ENCODE measurements at regions not wholly inside any gene's neighbourhood (a gene's known extent, or its start where the extent isn't known, plus 50 kb on each side); places are given as distances from the start of the nearest gene placed in this dataset.
"Not testable (repeated sequence)": the region's sequence is repeated elsewhere in the genome, so short reads cannot be mapped to it uniquely, and the experiment has no call there.

DNA sequence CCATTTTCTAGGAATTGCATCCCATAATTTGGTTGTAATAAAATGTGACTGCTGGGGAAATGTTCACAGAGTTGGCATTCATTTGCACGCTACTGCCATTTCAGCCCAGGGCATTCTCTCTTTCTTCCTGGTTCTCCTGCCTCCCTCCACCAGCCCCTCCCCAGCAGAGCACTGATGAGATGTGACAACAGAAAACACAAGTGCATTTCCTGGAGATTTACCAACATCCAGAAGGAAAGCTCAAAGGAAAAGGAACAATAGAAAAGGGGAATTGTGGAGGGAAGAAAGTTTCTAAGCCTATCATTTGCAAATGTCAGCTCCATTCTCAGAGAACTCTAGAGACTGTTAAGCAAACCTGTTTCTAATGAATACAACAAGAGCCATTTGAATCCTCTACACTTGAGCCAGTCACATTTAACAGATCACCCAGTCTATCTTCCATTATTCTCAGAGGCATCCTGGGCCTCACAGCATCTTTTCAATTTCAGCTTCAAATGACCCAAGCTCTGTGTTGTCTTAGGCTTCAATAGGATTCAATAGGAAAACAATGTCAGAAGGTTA, 395.6 kb upstream of the PBX1 start:
- no peak for DNase-seq (ENCODE audit: low spot score)

DNA sequence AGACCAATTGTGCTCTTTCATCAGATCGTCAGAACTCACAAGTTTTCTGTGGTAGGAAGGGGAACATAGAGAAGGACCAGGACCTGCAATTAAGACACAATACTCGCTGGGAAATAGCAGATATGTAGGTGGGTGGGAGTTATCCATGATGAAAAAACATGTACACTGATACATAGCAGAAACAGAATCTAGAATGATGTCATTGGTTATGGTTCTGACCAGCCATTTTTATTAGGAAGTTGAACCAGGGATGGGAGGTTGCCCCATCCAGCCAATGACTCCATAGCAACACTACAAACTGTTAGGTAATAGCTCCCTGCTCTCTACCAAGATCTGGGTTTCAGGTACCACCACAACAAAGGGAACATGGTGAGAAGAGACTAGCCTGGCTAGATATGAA, 393.5 kb upstream of the PBX1 start:
- no peak for DNase-seq (ENCODE audit: low spot score)

DNA sequence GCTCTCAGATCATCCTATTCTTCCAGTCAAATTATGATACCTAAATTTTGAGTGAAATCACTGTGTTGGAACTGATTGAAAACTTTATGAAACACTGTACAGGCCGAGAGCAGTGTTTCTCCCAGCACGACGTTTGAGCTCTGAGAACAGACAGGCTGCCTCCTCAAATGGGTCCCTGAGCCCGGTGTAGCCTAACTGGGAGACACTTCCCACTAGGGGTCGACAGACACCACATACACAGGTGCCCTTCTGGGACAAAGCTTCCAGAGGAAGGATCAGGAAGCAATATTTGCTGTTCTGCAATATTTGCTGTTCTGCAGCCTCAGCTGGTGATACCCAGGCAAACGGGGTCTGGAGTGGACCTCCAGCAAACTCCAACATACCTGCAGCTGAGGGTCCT, 392.5 kb upstream of the PBX1 start:
- DNase-seq (ENCODE audit: low spot score): not testable (repeated sequence)

DNA sequence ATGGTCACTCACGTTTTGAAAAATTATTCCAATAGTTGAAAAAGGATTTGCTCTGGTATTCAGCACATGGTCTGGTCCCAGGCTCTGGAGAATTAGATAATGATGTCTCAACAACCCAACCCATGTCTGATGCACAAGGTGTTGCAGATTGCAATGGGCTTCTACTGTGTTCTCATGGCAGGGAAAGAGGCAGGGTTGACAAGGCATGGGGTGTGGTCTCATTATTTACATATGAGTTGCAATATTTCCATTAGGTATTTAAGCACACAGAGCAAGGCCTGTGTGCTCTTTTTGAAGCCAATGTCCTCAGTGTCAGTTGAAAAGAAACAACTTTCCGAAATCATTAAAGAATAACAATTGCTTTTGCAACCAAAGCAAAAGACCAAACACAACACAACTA, 381.9 kb upstream of the PBX1 start:
- DNase-seq (ENCODE audit: low spot score): no peak

DNA sequence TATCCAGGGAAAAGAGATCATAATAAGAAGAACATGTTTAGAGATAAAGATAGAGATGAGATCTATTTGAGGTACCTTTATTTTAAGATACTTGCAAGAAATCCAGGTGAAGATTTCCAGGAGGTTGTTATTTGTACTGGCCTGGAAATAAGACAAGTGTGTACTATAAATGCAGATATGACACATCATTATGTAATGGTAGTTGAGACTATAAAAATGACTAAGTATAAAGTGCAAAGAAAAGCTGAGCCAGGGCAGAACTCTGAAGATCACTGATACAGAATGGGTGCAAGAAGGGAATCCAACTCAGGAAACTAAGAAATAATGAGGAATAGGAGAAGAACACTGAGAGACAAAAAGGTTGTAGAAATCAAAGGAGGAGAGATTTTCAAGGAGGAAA, 378.2 kb upstream of the PBX1 start:
- no peak for DNase-seq (ENCODE audit: low spot score)

DNA sequence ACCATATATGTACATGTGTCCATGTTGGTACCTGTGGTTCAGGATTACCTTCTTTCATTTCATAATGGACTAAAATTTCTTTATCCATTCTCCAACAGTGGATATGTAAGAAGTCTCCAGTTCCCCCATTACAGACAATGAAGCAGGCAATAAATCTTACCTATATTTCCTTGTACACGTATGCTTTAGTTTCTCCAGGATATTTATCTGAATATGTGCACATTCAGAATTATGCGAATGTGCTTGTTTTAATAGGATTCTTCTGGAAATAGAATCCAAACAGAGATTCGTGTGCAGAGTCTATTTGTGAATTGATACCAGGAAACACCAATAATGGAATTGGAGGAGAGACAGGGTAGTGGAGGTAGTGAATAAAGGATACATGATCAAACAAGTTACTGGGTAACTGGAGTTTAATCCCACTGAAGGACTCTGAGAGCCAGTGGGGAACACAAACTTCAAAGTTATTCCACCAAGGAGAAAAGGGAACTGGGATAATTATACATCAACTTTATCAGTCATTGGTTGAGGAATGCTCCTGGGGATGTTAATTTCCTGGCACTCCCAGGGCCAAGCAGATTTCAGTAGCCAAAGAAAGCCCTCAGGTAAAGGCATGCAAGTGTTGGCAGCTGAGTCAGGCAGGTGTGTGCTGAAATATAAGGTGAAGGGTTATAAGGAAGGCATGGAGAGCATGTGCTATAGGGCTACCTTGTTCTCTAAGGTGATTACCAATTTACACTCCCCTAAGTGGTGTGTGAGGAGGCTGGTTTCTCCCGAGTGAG, 374.9 kb upstream of the PBX1 start:
- DNase-seq (ENCODE audit: low spot score): no peak

DNA sequence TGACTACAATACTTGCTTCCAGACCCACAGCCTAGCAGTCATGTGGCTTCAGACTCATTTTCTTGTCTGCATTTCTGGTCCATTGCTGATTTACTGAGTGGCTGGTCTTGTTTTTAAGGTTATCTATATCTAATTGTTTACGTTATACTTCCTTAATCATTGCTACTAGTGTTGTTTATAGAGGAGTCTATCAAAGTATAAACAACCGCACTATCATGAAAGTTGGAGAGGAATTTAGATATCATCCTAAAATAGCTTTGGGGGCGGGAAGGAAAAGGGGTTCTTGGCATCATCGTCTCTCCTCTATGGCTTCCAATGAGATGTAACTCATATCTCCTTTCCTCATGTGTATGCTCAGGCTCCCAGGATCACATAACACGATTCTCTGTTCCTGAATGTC, 372.1 kb upstream of the PBX1 start:
- no peak for DNase-seq (ENCODE audit: low spot score)

DNA sequence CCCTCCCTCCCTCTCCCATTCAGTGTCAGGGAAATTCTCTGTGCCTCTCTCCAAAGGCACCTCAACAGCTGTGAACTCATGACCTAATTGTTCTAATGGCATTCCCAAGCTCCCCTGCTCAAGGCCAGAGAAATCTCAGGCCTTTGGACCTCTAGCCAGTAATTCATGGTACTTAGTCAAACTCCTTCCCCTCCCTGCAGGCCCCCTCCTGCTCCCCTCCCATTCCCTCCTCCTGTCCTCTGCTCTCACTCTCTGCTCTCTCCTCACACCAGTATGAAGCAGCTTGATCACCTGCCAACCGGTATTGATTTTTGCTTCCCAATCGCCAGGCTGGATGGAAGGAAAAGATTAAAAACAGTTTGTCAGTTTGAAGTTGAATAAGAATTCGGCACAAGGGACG, 370.5 kb upstream of the PBX1 start:
- DNase-seq (ENCODE audit: low spot score): no peak

DNA sequence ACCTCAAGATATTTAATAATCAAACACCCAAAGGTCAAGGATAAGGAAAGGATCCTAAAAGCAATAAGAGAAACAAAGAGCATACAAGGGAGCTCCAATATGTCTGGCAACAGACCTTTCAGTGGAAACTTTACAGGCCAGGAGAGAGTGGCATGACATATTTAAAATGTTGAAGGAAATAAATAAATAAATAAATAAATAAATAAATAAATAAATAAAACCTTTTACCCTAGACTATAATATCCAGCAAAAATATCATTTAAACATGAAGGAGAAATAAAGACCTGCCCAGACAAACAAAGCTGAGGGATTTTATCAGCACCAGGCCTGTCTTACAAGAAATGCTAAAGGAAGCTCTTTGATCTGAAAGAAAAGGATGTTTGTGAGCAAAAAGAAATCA, 367.8 kb upstream of the PBX1 start:
- no peak for DNase-seq (ENCODE audit: low spot score)

DNA sequence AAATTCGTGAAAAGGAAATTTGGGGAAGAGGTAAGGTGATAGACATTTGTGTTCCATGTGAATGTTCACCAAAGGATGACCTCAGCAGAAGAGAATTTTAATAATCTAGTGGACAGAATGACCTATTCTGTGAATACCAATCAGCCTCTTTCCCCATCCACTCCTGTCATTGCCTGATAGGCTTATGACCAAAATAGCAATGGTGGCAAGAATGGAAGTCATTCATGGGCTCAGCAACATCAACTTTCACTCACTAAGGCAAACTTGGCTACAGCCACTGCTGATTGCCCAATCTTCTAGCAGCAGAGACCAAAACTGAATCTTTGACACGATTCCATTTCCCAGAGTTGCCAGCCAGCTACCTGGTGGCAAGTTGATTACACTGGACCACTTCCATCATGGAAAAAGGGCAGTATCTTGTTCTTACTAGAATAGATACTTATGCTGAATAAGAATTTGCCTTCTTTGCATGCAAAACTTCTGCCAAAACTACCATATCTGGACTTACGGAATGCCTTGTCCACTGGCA, 348.7 kb upstream of the PBX1 start:
- DNase-seq (ENCODE audit: low spot score): no peak

DNA sequence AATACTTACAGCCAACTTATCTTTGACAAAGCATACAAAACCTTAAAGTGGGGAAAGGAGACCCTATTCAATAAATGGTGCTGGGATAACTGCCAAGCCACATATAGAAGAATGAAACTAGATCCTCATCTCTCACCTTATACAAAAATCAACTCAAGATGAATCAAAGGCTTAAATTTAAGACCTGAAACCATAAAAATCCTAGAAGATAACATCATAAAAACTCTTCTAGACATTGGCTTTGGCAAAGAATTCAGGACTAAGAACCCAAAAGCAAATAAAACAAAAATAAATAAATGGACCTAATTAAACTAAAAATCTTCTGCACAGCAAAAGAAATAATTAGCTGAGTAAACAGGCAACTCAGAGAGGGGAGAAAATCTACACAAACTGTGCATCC, 335.6 kb upstream of the PBX1 start:
- DNase-seq (ENCODE audit: low spot score): no peak

DNA sequence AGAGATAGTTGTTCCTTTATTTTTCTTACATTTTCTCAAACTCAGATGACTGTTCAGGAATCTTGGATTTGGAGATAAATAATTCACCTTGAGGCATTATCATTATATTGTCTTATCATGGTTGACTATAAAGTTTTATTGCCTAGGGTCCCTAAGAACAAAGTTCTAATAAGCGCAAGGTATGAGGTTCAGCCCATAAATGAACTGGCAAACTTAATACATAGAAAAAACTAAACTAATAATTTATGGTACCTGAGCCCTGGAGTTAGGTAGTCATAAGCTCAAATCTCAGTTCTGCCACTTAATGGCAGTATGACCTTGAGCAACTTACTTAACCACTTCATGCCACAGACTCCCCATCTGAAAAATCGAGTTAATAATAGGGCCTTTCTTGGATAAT, 334.0 kb upstream of the PBX1 start:
- no peak for DNase-seq (ENCODE audit: low spot score)

DNA sequence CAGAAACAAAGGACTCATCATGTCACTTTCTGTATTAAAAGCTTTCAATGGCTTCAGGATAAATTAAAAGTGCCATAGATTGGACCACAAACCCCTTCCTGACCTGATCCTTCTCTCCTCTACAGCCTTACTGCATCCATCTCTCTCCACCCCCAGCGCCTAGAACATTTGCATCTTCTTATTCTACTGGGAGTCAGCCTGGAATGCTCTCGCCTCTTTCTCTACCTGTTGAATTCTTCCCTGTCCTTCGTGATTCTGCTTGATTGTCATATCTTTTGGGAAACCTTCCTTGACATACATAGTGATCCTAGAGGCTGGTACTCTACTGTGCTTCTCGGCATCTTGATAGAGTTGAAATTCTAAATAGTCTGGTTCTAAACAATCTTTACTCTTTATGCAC, 332.0 kb upstream of the PBX1 start:
- DNase-seq (ENCODE audit: low spot score): no peak

DNA sequence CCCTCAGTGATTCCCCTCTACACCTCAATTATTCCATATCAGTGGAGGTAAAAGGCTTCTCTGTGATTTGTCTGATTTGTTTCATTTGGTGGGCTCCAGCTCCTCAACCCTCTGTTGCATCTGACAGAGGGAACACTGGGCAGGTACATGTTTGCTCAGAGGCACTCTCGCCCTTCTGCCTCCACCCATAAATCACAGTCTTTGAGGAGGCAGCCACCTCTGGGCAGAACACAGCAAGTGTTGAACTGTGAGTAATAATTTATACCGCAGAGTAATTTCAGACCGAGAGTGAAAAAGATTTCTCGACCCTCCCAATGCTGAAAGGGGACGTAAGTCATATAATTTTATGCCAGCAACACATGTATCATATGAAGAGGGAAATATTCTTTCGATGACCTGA, 330.1 kb upstream of the PBX1 start:
- no peak for DNase-seq (ENCODE audit: low spot score)

DNA sequence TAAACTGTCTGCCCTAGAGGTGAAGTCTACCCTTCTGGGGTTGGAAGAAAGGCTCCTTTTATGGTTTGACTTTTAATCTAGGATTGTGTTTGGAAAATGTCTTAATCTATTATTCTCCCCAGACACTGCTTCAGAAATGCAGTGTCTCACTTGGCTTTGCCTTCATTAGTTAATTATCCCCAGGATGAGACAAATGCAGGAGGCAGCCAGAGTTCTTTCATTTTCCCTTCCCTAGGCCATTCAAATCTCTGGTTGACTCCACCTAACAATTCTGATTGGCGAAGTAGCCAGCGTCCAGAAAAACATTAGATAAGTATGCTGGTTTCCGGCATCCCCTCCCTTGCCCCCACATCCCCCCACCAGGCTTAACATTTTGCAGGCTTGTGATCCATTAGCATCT, 325.8 kb upstream of the PBX1 start:
- no peak for DNase-seq (ENCODE audit: low spot score)

DNA sequence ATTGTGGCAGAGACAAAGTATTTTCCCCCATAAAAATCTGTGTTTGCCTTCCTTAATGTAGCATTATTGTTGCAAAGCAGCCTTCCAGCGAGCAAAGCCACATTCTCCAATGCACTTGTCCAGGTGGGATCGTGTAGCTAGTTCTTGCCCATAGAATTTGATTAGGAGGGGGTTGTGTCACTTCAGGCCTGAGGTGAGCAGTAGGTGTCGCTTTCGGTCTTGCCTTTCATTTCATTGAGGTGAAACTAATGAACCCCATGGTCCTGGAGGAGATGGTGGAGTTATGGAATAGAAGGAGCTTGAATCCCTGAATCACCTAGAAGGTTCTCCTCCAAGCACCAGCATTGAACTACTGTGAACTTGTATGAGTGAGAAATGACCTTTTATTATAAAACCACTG, 318.9 kb upstream of the PBX1 start:
- DNase-seq (ENCODE audit: low spot score): no peak

DNA sequence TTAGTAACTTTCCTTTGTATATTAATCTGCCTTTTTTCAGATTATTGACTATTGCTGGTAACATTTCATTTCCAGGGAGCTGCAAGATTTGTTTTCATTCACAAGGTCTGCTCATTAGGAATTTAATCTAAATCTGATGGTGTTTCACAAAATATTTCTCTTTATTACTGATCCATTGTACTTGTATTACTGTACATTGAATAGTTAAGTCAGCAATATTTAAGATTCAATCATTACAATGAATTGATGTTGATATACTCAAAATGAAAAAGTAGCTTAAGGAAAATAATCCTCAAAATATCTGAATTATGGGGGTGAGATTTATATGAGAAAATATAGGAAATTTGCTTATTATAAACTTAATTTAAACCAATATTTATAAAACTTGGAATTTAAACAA, 308.6 kb upstream of the PBX1 start:
- no peak for DNase-seq (ENCODE audit: low spot score)

DNA sequence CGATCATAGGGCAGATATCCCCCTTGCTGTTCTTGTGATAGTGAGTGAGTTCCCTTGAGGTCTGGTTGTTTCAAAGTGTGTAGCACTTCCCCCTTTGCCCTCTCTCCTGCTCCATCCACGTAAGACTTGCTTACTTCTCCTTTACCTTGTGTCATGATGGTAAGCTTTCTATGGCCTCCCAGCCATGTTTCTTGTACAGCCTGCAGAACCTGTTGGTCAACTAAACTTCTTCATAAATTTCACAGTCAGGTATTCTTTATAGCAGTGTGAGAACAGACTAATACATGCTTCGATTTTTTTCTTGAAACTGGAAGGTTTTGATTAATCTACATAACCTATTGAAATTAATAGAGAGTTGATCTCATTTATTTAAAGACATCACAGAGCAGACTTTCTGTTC, 302.5 kb upstream of the PBX1 start:
- DNase-seq (ENCODE audit: low spot score): no peak

DNA sequence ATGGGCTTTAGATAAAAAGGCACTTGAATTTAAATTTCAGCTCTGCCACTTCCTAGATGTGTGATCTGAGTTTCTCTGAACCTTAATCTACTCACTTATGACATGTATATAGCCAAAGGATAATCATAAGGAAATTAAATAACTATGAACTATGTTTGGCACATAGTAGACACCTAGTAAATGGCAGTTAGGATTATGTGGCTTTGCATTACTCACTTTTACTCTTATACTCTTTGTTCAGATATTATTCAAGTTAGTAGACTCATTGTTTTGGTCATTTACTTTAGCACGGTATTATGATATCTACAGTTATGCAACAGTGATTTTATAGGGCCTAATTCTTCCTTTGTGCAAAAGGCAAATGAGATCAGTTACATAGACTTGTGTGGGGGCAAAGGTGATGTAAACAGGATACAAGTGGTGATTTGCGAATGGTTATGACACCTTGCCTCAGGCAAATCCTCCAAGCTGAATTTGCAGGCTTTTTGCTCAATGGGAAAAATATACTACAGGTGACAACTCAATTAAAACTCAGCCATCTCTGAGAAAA, 297.2 kb upstream of the PBX1 start:
- DNase-seq (ENCODE audit: low spot score): no peak

DNA sequence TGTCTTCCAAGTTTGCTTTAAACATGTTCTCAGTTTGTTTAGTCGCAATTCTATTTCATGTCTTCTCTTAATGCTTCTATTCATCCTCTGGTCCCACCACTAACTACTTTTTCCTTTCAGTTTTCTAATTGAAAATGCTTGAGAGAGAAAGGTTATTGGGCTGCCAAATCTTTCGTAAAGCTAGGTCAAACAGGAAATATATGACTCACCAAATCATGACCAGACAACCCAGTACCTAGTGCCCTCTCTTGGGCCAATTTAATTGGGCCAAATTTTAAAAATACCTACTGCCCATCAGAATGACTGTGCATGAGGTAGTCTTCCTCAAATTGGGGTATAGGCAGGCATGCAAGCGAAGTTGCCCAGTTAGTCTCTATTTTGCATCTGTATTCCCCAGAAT, 295.4 kb upstream of the PBX1 start:
- DNase-seq (ENCODE audit: low spot score): no peak

DNA sequence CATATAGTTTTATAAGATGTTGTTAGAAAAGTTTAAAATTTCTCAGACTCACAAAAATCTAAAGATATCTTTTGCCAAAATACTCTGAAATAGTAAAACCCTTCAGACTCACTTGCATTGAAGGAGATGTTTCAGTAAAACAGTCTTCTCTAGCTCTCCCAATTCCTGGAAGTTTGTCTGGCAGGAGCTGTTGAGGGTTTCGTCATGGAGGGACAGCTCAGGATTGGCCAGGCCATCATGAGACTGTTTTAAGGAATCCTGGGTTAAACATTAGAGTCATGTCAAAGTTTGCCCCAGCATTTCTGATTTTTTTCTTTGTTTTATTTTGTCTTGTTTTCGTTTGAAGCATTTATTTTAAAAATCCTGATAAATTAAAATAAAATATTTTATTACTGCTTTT, 293.8 kb upstream of the PBX1 start:
- DNase-seq (ENCODE audit: low spot score): no peak

DNA sequence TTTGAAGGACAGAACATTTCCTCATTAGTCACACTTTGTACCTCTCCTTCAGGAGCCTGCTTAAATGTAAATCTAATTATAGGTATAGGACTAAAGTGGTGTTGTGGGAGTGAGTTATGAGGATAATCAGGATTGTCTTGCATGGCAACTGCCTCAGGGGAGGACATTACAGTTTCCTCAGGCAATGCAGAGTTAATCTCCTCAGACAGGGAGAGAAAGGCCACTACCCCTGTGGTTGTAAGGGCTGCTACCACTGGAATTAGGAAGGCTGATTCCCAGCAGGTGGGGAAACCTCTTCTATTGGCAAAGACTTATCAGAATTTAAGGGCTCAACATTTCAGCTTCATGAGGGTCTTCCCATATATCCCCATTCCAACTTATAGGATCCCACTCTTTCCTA, 286.8 kb upstream of the PBX1 start:
- DNase-seq (ENCODE audit: low spot score): no peak

DNA sequence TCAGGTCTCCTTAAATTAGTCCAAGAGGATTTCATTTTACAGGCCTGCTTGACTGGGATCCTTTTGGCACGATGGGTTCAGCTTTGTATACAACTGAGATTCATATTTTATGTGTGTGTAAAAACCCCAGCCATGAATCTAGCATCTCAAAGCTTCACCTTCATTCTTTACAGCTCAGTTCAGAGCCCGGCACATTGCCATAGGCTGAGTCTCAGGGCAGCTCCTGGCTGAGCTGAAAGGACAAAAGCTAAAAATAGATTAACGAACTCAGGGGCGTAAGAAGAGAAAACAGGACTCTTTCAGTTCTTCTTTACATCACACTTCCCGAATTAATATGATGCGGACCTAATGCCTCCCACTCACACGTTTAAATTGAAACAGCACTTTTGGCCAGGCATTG, 262.8 kb upstream of the PBX1 start:
- DNase-seq (ENCODE audit: low spot score): no peak

DNA sequence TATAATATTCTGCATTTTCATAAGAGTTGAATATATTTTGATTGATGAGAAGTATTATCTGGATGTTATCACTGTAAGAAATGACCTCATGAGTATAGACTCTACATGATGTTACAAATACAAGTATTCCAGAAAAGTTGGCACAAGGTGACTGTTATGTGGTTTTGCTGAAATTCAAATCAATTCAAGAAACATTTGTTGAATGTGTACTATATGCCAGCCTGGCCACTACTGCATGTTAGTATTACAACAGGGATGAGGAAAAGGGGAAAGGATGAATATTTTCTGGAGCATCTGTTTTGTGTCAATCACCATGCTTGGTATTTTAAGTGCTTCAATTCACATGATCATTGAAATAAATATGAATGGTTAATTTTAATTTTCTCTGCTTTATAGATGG, 250.9 kb upstream of the PBX1 start:
- no peak for DNase-seq (ENCODE audit: low spot score)

Data from germinal center (tissue), 1 donor.